Erythroblast (primary cell): ENCODE measurements at regions not wholly inside any gene's neighbourhood (a gene's known extent, or its start where the extent isn't known, plus 50 kb on each side); places are given as distances from the start of the nearest gene placed in this dataset.

Source experiments
- GATA1 ChIP-seq: IDR thresholded peaks from 2 replicates; pipeline ENCODE4 v1.6.1; 2011; ENCODE audit warnings: low read depth, mild to moderate bottlenecking, control low read depth, low read length, moderate library complexity
- POLR2A ChIP-seq: IDR thresholded peaks from 2 replicates; pipeline ENCODE4 v1.6.1; 2011; ENCODE audit warnings: mild to moderate bottlenecking, low read length

DNA sequence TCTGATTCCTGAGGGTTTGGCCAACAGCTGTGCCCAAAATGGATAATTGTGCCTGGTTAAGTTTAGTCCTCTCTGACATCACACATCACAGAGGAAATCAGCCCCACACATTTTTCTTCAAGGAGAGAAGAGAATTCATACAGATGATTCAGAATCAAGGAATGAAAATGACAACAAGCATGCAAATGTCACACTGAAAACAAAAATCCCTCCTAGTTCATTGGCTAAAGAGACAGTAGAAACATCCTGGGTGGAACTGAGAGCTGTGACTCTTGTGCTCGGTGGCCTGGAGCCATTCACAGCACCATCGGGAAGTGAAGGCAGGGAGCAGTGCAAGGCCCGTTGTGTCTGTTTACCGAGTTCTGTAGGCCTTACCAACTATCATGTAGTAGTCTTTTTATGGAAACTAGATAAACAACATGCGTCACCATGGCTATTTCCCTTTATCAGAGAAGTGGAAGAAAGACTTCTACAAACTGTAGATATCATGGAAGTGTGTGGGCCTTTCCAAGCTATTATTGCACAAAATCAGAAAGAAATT is 81.7 kb upstream of the TENT5A start:
- no peak for TF ChIP-seq POLR2A
- no peak for TF ChIP-seq GATA1
